ENCODE measurements at regions not wholly inside any gene's neighbourhood (a gene's known extent, or its start where the extent isn't known, plus 50 kb on each side); places are given as distances from the start of the nearest gene placed in this dataset.

- DNase-seq = no peak
These were observed 78.0 kb upstream of the ADAD1 start for GRCh38 chr4:122300776-122301175.

GRCh38 chr4:122305853-122306252, 73.0 kb upstream of the ADAD1 start:
- no peak for DNase-seq

- no peak for DNase-seq
These were observed 68.7 kb upstream of the ADAD1 start for GRCh38 chr4:122309988-122310626.

- DNase-seq = no peak
These were observed 65.7 kb upstream of the ADAD1 start for GRCh38 chr4:122313006-122313646.

- DNase-seq = no peak
These were observed 51.9 kb upstream of the ADAD1 start for GRCh38 chr4:122326908-122327307.

- no peak for DNase-seq
These were observed 49.9 kb upstream of the ADAD1 start for GRCh38 chr4:122328893-122329292.

All from anterior cingulate cortex (tissue), 58 donors.